B cell (primary cell): ENCODE measurements at regions not wholly inside any gene's neighbourhood (a gene's known extent, or its start where the extent isn't known, plus 50 kb on each side); places are given as distances from the start of the nearest gene placed in this dataset.

Experiments
- ATAC-seq: fragments of 200-7000 bp; cut with Tn5 transposase; one replicate; pipeline ENCODE4 v1.10.0; 2021; ENCODE audit warnings: low read depth, mild to moderate bottlenecking, moderate number of reproducible peaks, moderate library complexity
- CTCF ChIA-PET: fragments of 350-600 bp; sonication (Branson Sonifier 250); formaldehyde crosslinking; loops from one replicate; lab custom pipeline; 2021; ENCODE audit warnings: antibody characterized with exemption, inconsistent platforms; lab: Charles Lee
- POLR2A ChIA-PET: fragments of 350-600 bp; sonication (Branson Sonifier 250); formaldehyde crosslinking; loops from one replicate; lab custom pipeline; 2021; ENCODE audit warnings: antibody characterized with exemption; lab: Charles Lee
- DNase-seq: peaks from one replicate; pipeline ENCODE4 v3.0.0; 2013
- H2AFZ ChIP-seq: 2 replicates; pipeline ENCODE4 v1.6.1; 2012; ENCODE audit warnings: mild to moderate bottlenecking, low read depth, low read length; ENCODE audit not compliant: insufficient read depth, poor library complexity, severe bottlenecking
- H3K27ac ChIP-seq, 2 donors: 1 replicate in 1 of 2; 2 replicates in 1 of 2; pipeline ENCODE4 v1.5.1; 2012 to 2013; ENCODE audit warnings: low read length in 2 of 2, mild to moderate bottlenecking in 2 of 2, moderate library complexity in 1 of 2
- H3K27me3 ChIP-seq, 4 experiments: fragments of 200-600 bp in 1 of 4; sonication (generic) in 1 of 4; replicated peaks in 1 of 4; 1 replicate in 2 of 4; 2 replicates in 2 of 4; pipeline versions ENCODE4 v1.6.1 to v1.7.0; 2013 to 2016; ENCODE audit warnings: low read length in 3 of 4, mild to moderate bottlenecking in 2 of 4, mixed read lengths in 1 of 4, moderate library complexity in 1 of 4; ENCODE audit not compliant: insufficient read depth in 4 of 4, control insufficient read depth in 3 of 4; ENCODE audit errors: control extremely low read depth in 1 of 4
- H3K36me3 ChIP-seq, 2 experiments: replicated peaks in 1 of 2; 1 replicate in 1 of 2; 2 replicates in 1 of 2; pipeline versions ENCODE4 v1.6.1 to v1.7.1; 2013; ENCODE audit warnings: low read length in 1 of 2; ENCODE audit not compliant: insufficient read depth in 2 of 2, control insufficient read depth in 1 of 2; ENCODE audit errors: control extremely low read depth in 1 of 2, extremely low read depth in 1 of 2
- H3K4me1 ChIP-seq, 2 donors: fragments of 200-600 bp in 1 of 2; sonication (generic) in 1 of 2; 1 replicate in 1 of 2; 2 replicates in 1 of 2; pipeline versions ENCODE4 v1.5.1 to v1.6.1; 2013 to 2017; ENCODE audit warnings: low read length in 2 of 2; ENCODE audit not compliant: control insufficient read depth in 2 of 2, insufficient read depth in 2 of 2
- H3K4me2 ChIP-seq: replicated peaks from 2 replicates; pipeline ENCODE3; 2012; ENCODE audit warnings: mild to moderate bottlenecking, low read depth, low read length; ENCODE audit not compliant: poor library complexity, severe bottlenecking
- H3K4me3 ChIP-seq, 5 experiments: fragments of 200-600 bp in 1 of 5; sonication (generic) in 1 of 5; 1 replicate in 3 of 5; 2 replicates in 2 of 5; pipeline versions ENCODE4 v1.5.1 to v1.7.0; 2011 to 2016; ENCODE audit warnings: low read length in 4 of 5, mild to moderate bottlenecking in 4 of 5, low read depth in 2 of 5, control low read depth in 1 of 5, moderate library complexity in 1 of 5; ENCODE audit not compliant: insufficient read depth in 1 of 5; ENCODE audit errors: control extremely low read depth in 1 of 5, extremely low read depth in 1 of 5
- H3K79me2 ChIP-seq: fragments of 200-600 bp; sonication (generic); one replicate; pipeline ENCODE4 v1.6.0; 2016; ENCODE audit warnings: low read length; ENCODE audit not compliant: control insufficient read depth, insufficient read depth
- H3K9ac ChIP-seq: fragments of 200-600 bp; sonication (generic); 2 replicates; pipeline ENCODE4 v1.6.1; 2017; ENCODE audit warnings: mild to moderate bottlenecking, low read length, moderate library complexity
- H3K9me3 ChIP-seq, 3 donors: one replicate each; pipeline versions ENCODE4 v1.6.1 to v1.7.1; 2013; ENCODE audit warnings: low read length in 2 of 3; ENCODE audit not compliant: control insufficient read depth in 2 of 3, insufficient read depth in 1 of 3; ENCODE audit errors: control extremely low read depth in 1 of 3
- H4K20me1 ChIP-seq: 2 replicates; pipeline ENCODE4 v1.6.0; 2012; ENCODE audit warnings: mild to moderate bottlenecking, low read length; ENCODE audit not compliant: insufficient read depth, control insufficient read depth, poor library complexity, severe bottlenecking
- H3K27ac Mint-ChIP-seq: one replicate; pipeline ENCODE4 v1.8.0; 2021; ENCODE audit warnings: mixed read lengths
- H3K27me3 Mint-ChIP-seq: one replicate; pipeline ENCODE4 v1.8.0; 2021; ENCODE audit warnings: mixed read lengths
- H3K4me1 Mint-ChIP-seq: one replicate; pipeline ENCODE4 v1.8.0; 2021; ENCODE audit warnings: mixed read lengths
- H3K4me3 Mint-ChIP-seq: one replicate; pipeline ENCODE4 v1.8.0; 2021; ENCODE audit warnings: mixed read lengths
- H3K9me3 Mint-ChIP-seq: one replicate; pipeline ENCODE4 v1.8.0; 2022; ENCODE audit warnings: mixed read lengths; ENCODE audit not compliant: insufficient read depth
- EZH2 ChIP-seq: IDR thresholded peaks from 2 replicates; pipeline ENCODE4 v1.6.1; 2012; ENCODE audit warnings: borderline replicate concordance, low read depth, mild to moderate bottlenecking, moderate library complexity, low read length; ENCODE audit not compliant: insufficient read depth, poor library complexity, severe bottlenecking
- WGBS: methylation state at CpG from one replicate; pipeline ENCODE4 v1.1.5; 2013; ENCODE audit warnings: missing lambda C conversion rate; ENCODE audit not compliant: insufficient coverage; 5-methylcytosine and 5-hydroxymethylcytosine counted together
- intact Hi-C: fragments of 100-400 bp; cut with micrococcal nuclease; formaldehyde crosslinking; loops from one replicate; pipeline ENCODE4 v1.10.0; 2022
- TF ChIP-seq, protein P1 (sequence below): fragments of 200-600 bp; IDR thresholded peaks from one replicate; pipeline ENCODE4 v1.8.0; 2022; ENCODE audit warnings: antibody characterized with exemption, mild to moderate bottlenecking

DNA sequence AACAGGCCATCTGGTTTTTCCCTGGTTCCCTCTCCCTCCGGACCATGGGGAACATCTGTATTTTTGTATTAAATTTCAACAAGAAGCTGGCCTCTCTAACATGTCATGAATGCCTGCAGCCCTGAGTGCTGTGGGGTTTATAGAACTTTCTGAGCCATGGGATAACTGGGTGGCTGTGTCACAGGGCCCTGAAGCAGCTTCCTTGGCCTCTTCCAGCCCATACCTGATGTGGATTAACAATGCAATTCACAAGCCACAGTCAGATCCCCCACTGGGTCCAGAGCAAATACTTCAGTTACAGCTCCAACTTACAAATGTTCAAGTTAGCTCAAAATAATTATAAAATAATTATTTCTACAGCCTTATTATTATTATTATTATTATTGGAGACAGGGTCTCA is 307.8 kb upstream of the CELF4 start:
- intact Hi-C loops, result no loop called here
- Histone ChIP-seq H3K79me2 (no peaks in the 10 kb centered on the region), H3K27me3 (no peaks in the 10 kb centered on the region), H3K27ac (no peak overlapping the region), H3K9me3 (no peaks in the 10 kb centered on the region), H3K36me3 (no peaks in the 10 kb centered on the region), H3K9ac (no peak overlapping the region), H4K20me1 (no peaks in the 10 kb centered on the region), H3K4me3 (no peak overlapping the region), H3K4me1 (no peaks in the 10 kb centered on the region), H3K4me2 (no peak overlapping the region), H2AFZ (no peak overlapping the region)
- no CpG with 5 or more reads among the region's 1 CpG for WGBS
- ATAC-seq, result no peak
- H3K27ac Mint-ChIP-seq, result no peak overlapping the region
- ChIA-PET POLR2A (no interaction called here), CTCF (no interaction called here)
- TF ChIP-seq, protein P1, sequence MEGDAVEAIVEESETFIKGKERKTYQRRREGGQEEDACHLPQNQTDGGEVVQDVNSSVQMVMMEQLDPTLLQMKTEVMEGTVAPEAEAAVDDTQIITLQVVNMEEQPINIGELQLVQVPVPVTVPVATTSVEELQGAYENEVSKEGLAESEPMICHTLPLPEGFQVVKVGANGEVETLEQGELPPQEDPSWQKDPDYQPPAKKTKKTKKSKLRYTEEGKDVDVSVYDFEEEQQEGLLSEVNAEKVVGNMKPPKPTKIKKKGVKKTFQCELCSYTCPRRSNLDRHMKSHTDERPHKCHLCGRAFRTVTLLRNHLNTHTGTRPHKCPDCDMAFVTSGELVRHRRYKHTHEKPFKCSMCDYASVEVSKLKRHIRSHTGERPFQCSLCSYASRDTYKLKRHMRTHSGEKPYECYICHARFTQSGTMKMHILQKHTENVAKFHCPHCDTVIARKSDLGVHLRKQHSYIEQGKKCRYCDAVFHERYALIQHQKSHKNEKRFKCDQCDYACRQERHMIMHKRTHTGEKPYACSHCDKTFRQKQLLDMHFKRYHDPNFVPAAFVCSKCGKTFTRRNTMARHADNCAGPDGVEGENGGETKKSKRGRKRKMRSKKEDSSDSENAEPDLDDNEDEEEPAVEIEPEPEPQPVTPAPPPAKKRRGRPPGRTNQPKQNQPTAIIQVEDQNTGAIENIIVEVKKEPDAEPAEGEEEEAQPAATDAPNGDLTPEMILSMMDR, result no peak
- TF ChIP-seq EZH2, result no peak
- no peaks in the 10 kb centered on the region for H3K9me3 Mint-ChIP-seq
- no peak for DNase-seq
- H3K4me3 Mint-ChIP-seq, result no peak overlapping the region
- no peaks in the 10 kb centered on the region for H3K27me3 Mint-ChIP-seq
- H3K4me1 Mint-ChIP-seq, result no peaks in the 10 kb centered on the region

GRCh38 chr18:37872562-37872961 is 307.0 kb upstream of the CELF4 start:
- no peaks in the 10 kb centered on the region for H3K9me3 ChIP-seq
- intact Hi-C loops, result no loop called here
- 50% methylated on average over 1 of the region's 2 CpGs for WGBS
- ATAC-seq (no peak), DNase-seq (no peak)
- Mint-ChIP-seq H3K4me3 (no peak overlapping the region), H3K27me3 (no peaks in the 10 kb centered on the region), H3K27ac (no peak overlapping the region), H3K9me3 (no peaks in the 10 kb centered on the region), H3K4me1 (no peaks in the 10 kb centered on the region)
- no peak overlapping the region for H3K9ac ChIP-seq
- H3K4me3 ChIP-seq, result no peak overlapping the region
- TF ChIP-seq EZH2, result no peak
- TF ChIP-seq, protein P1, result no peak
- no peaks in the 10 kb centered on the region for H3K79me2 ChIP-seq
- no peak overlapping the region for H2AFZ ChIP-seq
- no peak overlapping the region for H3K27ac ChIP-seq
- H3K4me2 ChIP-seq, result no peak overlapping the region
- no peaks in the 10 kb centered on the region for H3K36me3 ChIP-seq
- no peaks in the 10 kb centered on the region for H4K20me1 ChIP-seq
- CTCF ChIA-PET, result no interaction called here
- POLR2A ChIA-PET, result no interaction called here
- H3K27me3 ChIP-seq, result no peaks in the 10 kb centered on the region
- no peaks in the 10 kb centered on the region for H3K4me1 ChIP-seq
